Transverse colon (tissue), 4 donors: ENCODE measurements at regions not wholly inside any gene's neighbourhood (a gene's known extent, or its start where the extent isn't known, plus 50 kb on each side); places are given as distances from the start of the nearest gene placed in this dataset.

Source experiments
- DNase-seq: peaks from one replicate; pipeline ENCODE4 v3.0.0-alpha.2; 2019
- H3K27ac ChIP-seq, 4 donors: fragments of 200-600 bp; sonication (generic); 2 replicates each; pipeline ENCODE4 v1.5.1; 2016 to 2018; ENCODE audit warnings: inconsistent platforms in 4 of 4
- H3K27me3 ChIP-seq: fragments of 200-600 bp; sonication (generic); 2 replicates; pipeline ENCODE4 v1.5.1; 2017; ENCODE audit warnings: inconsistent platforms
- H3K36me3 ChIP-seq, 4 donors: fragments of 200-600 bp; sonication (generic); 2 replicates each; pipeline ENCODE4 v1.5.1; 2017 to 2019; ENCODE audit warnings: inconsistent platforms in 4 of 4
- H3K4me1 ChIP-seq, 4 donors: fragments of 200-600 bp; sonication (generic); 2 replicates each; pipeline ENCODE4 v1.5.1; 2017 to 2020; ENCODE audit warnings: inconsistent platforms in 4 of 4
- H3K4me3 ChIP-seq, 4 donors: fragments of 200-600 bp; sonication (generic); 1 replicate in 1 of 4; 2 replicates in 3 of 4; pipeline versions ENCODE4 v1.5.1 to v1.6.1; 2017 to 2019; ENCODE audit warnings: inconsistent platforms in 4 of 4
- H3K9me3 ChIP-seq, 2 donors: fragments of 200-600 bp; sonication (generic); 2 replicates each; pipeline ENCODE4 v1.5.1; 2017 to 2019; ENCODE audit warnings: inconsistent platforms in 2 of 2
- EP300 ChIP-seq: sonication (generic); formaldehyde crosslinking; IDR thresholded peaks from one replicate; pipeline ENCODE4 v1.6.1; 2017; ENCODE audit warnings: antibody characterized with exemption, low read depth
- POLR2A ChIP-seq: fragments of 450-650 bp; IDR thresholded peaks from one replicate; pipeline ENCODE4 v1.6.1; 2016; ENCODE audit warnings: antibody characterized with exemption, mild to moderate bottlenecking, moderate library complexity
- POLR2AphosphoS5 ChIP-seq, 3 donors: sonication (generic); formaldehyde crosslinking; IDR thresholded peaks; one replicate each; pipeline ENCODE4 v1.6.1; 2016; ENCODE audit warnings: antibody characterized with exemption in 3 of 3
- WGBS, 2 donors: methylation state at CpG; one replicate each; pipeline ENCODE4 v1.1.5; 2018; ENCODE audit warnings: low coverage in 1 of 2; 5-methylcytosine and 5-hydroxymethylcytosine counted together
- in situ Hi-C, 4 donors: fragments of 200-750 bp; cut with MboI; loops; one replicate each; pipeline versions ENCODE4 v1.15.0 to v1.15.1; 2017; ENCODE audit warnings: low sequenced_read_pairs in 3 of 4, low pct_ligation_motif_present in 1 of 4, low pct_unique_long_range_greater_than_20kb in 1 of 4
- intact Hi-C: fragments of 100-400 bp; cut with DNase I; formaldehyde crosslinking; loops from one replicate; pipeline ENCODE4 v1.15.1; 2023; ENCODE audit warnings: low total_unique reads
- TF ChIP-seq, protein P1 (sequence below), 5 experiments: fragments of 200-600 bp in 3 of 5; fragments of 450-650 bp in 2 of 5; sonication (generic) in 3 of 5; IDR thresholded peaks; 1 replicate in 2 of 5; 2 replicates in 3 of 5; pipeline ENCODE4 v1.5.1; 2016 to 2017; ENCODE audit warnings: antibody characterized with exemption in 5 of 5, inconsistent platforms in 3 of 5, mild to moderate bottlenecking in 2 of 5, moderate library complexity in 1 of 5

DNA sequence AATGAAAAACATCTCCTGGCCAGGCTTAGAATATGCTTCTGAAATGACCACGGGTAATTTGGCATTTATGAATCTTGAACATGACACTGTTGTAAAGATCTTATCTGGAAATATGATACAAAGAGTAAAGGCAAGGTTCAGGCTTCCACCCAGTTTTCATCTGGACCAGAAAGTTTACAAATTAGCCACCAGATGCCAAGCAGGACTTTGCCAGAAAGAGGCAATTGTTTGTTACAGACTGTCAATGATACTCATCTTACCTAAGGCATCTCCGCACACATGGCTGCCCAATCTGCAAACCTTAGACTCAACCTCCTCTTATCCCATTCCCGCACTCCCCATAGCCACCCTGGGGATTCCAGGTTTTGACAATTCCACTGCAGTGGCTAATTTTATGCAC, 795.3 kb downstream of the TYW1 start:
- Histone ChIP-seq H3K27me3 (no peaks in the 10 kb centered on the region), H3K4me3 (no peak overlapping the region), H3K36me3 (no peaks in the 10 kb centered on the region), H3K9me3 (no peaks in the 10 kb centered on the region), H3K4me1 (no peaks in the 10 kb centered on the region), H3K27ac (no peak overlapping the region)
- TF ChIP-seq POLR2A = no peak
- no peak for TF ChIP-seq EP300
- no peak for TF ChIP-seq POLR2AphosphoS5 (IDR thresholded peaks at IDR 0.05)
- TF ChIP-seq, protein P1, sequence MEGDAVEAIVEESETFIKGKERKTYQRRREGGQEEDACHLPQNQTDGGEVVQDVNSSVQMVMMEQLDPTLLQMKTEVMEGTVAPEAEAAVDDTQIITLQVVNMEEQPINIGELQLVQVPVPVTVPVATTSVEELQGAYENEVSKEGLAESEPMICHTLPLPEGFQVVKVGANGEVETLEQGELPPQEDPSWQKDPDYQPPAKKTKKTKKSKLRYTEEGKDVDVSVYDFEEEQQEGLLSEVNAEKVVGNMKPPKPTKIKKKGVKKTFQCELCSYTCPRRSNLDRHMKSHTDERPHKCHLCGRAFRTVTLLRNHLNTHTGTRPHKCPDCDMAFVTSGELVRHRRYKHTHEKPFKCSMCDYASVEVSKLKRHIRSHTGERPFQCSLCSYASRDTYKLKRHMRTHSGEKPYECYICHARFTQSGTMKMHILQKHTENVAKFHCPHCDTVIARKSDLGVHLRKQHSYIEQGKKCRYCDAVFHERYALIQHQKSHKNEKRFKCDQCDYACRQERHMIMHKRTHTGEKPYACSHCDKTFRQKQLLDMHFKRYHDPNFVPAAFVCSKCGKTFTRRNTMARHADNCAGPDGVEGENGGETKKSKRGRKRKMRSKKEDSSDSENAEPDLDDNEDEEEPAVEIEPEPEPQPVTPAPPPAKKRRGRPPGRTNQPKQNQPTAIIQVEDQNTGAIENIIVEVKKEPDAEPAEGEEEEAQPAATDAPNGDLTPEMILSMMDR (IDR thresholded peaks at IDR 0.05) = no peak
- intact Hi-C loops = no loop called here
- DNase-seq = no peak
- in situ Hi-C loops = no loop called here
- 84 to 85% methylated on average over 3 of the region's 3 CpGs for WGBS, 2 donors

DNA sequence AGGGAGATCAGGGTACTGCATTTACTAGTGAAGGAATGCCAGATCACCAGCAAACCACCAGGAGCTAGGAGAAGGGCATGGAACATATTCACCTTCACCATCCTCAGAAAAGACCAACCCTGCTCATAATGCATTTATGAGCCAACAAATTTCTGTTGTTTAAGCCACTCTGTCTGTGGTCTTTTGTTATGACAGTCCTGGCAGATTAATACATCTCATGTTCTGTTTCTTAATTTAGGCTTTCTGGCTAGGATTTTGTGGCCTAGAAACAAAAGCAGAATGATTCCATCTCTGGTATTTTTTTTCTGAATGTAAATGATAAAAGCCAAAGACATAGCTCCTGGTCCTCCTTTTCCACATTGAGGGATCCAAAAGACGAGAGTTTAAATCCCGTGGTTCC, 797.9 kb downstream of the TYW1 start:
- TF ChIP-seq, protein P1 (IDR thresholded peaks at IDR 0.05) = no peak
- no peak for TF ChIP-seq EP300
- TF ChIP-seq POLR2A = no peak
- TF ChIP-seq POLR2AphosphoS5 (IDR thresholded peaks at IDR 0.05) = no peak
- no peaks in the 10 kb centered on the region for H3K36me3 ChIP-seq
- in situ Hi-C loops = no loop called here

DNA sequence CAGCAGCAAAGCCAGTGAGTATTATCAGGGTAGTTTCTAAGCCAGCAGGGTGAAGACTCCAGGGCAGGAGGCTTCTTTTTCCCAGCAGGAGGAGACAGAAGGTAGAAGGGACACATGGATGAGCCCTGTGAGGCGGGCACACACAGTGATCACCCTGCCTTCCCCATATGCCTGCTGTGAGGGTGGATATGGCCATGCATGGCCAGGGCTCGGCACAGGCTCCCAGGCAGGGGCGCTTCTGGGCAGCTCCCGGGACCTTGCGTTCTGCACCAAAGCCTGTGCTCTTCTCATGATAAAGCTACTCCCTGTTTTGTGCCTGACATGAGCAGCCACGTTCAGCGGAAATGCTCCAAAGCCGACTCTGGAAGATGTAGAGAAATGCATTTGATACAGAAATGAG, 807.2 kb downstream of the TYW1 start:
- H3K36me3 ChIP-seq = no peaks in the 10 kb centered on the region
- 43 to 83% methylated on average over 1 to 7 of the region's 8 CpGs for WGBS, 2 donors
- H3K4me1 ChIP-seq = no peaks in the 10 kb centered on the region
- intact Hi-C loops = no loop called here
- DNase-seq = no peak
- H3K4me3 ChIP-seq = no peak overlapping the region
- no peak overlapping the region for H3K27ac ChIP-seq
- H3K27me3 ChIP-seq = no peaks in the 10 kb centered on the region
- H3K9me3 ChIP-seq = peaks cover 0 to 7% of the 10 kb centered on the region in 2 donors
- in situ Hi-C loops = no loop called here
- TF ChIP-seq, protein P1 (IDR thresholded peaks at IDR 0.05) = no peak
- TF ChIP-seq POLR2AphosphoS5 (IDR thresholded peaks at IDR 0.05) (no peak), POLR2A (no peak), EP300 (no peak)

More for the DNA sequence above, 797.9 kb downstream of the TYW1 start:
- H3K27me3 ChIP-seq = no peaks in the 10 kb centered on the region
- no peaks in the 10 kb centered on the region for H3K9me3 ChIP-seq
- no peaks in the 10 kb centered on the region for H3K4me1 ChIP-seq
- 67 to 84% methylated on average over 2 of the region's 2 CpGs for WGBS, 2 donors
- no peak overlapping the region for H3K4me3 ChIP-seq
- no peak overlapping the region for H3K27ac ChIP-seq
- DNase-seq = no peak
- intact Hi-C loops = no loop called here

DNA sequence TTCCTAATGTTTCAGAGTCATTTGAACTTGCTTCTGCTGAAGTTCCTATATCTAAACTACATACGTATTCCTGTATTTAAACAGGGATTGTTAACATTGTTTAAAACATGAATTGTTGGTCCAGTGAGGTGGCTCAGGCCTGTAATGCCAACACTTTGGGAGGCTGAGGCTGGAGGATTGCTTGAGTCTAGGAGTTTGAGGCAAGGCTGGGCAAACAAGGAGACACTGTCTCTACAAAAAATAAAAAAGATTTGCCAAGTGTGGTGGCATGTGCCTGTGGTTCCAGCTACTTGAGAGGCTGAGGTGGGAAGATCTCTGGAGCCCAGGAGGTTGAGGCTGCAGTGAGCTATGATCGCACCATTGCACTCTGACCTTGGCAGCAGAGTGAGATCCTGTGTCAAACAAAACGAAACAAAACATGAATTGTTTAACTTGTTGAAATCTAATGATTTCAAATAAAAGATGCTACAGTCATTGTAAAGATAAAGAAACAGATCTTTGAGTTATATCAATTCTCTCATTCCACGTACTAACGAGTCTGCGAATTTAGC, 809.4 kb downstream of the TYW1 start:
- H3K27me3 ChIP-seq = no peaks in the 10 kb centered on the region
- in situ Hi-C loops = no loop called here
- no peaks in the 10 kb centered on the region for H3K36me3 ChIP-seq
- TF ChIP-seq, protein P1 (IDR thresholded peaks at IDR 0.05) = no peak
- TF ChIP-seq POLR2AphosphoS5 (IDR thresholded peaks at IDR 0.05) (no peak), POLR2A (no peak), EP300 (no peak)
- H3K27ac ChIP-seq = no peak overlapping the region
- WGBS, 2 donors = 69 to 76% methylated on average over 5 to 6 of the region's 6 CpGs
- DNase-seq = no peak
- H3K9me3 ChIP-seq = peaks cover 0 to 7% of the 10 kb centered on the region in 2 donors
- H3K4me1 ChIP-seq = no peaks in the 10 kb centered on the region
- intact Hi-C loops = no loop called here
- no peak overlapping the region for H3K4me3 ChIP-seq
